EL (cell line): ENCODE measurements at regions not wholly inside any gene's neighbourhood (a gene's known extent, or its start where the extent isn't known, plus 50 kb on each side); places are given as distances from the start of the nearest gene placed in this dataset.
"Not testable (repeated sequence)": the region's sequence is repeated elsewhere in the genome, so short reads cannot be mapped to it uniquely, and the experiment has no call there.

ENCODE experiments used
- DNase-seq: peaks from one replicate; pipeline ENCODE4 v3.0.0-alpha.2; 2016

DNA sequence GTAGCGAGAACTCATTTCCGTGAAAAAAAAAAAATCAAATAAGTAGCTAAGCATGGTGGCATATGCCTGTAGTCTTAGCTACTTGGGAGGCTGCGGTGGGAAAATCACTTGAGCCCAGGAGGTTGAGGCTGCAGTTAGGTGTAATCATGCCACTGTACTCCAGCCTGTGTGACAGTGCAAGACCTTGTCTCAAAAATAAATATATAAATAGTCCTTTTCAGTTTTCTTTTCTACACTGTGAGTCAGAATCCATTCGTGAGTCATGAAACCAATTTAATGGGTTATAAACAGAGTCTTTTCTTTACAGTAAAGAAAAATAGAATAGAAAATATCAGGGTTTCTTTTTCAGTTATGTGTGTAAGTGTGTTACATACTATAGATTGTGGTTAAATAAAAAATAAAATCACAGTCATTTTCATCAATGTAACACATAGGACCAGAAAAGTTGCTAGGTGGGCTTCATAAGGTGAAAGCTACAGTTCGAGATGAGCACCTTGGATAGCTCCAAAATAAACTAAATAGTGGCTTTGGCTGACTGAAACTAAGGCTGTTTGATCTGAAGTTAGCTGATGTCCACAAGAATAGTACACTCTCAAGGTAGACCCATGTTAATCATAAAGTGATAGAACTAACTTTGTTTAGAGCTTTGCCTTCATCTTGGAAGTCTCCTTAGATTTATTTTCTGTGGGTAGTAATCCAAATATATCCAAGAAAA is 781.1 kb downstream of the GATA3 start:
- DNase-seq, result no peak

DNA sequence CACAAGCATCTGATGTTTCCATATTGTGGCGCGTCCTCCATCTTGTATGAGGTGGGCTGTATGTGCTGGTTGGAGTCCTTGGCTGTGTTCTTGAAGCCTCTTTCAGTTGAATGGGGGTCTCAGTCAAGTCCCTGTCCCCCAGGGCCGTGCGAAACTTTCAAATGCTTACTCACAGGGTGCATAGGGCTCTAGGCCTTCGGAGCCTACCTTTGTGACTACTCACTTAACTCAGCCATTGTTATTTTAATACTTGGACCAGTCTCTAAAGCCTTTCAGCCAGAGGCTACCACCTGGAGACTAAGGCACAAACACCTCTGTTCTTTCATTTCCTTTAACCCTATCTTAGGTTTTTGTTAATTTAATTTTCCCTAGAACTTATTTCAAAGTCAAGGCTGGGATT is 785.9 kb downstream of the GATA3 start:
- DNase-seq, result no peak

DNA sequence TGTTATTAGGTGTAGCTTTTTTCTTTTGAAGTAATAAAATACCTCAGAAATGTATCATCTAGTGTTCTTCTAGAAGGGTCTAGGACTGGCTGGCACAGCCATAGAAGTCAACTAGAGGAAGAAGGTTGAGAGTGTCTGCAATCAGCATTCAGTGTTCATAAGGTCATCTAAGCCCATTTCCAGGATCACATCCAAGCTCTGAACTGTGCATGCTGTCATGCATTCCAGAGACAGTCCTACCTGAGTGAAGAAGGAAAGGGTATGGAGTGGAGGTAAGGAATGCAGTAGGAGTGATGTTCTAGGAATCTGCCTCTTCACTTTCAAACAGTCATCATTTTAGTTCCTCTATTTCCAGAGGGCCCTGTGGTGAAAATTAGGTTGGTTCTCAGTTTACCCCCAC is 789.7 kb downstream of the GATA3 start:
- DNase-seq, result no peak

DNA sequence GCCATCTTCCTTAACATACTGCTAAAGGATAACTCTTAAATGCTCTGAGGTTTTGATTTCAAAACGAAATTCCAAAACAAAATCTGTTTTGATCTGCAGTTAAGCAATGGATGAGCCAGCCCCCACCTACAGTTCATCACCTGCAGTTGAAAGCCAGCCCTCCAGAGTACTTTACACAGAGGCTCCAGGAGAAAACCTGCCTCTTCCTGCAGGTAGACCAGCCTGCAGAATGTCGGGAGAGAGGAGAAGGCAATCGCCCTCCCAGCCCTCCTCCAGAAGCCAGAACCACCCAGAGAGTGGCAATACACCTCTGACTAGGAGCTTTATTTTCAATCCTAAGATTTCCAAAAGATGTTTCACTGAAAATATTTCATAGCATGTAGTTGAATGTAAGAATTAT is 798.1 kb downstream of the GATA3 start:
- no peak for DNase-seq

DNA sequence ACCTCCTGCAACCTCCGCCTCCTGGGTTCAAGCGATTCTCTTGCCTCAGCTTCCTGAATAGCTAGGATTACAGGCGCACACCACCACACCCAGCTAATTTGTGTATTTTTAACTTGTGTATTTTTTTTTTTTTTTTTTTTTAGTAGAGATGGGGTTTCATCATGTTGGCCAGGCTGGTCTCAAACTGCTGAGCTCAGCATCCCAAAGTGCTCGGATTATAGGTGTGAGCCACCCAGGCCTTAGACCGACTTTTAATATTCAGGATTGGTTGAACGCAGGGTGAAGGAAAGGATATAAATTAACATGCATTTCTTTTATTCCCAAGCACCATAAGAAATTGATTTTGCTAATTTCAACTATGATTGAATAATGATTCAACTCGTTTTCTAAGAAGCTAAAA is 798.6 kb downstream of the GATA3 start:
- no peak for DNase-seq

DNA sequence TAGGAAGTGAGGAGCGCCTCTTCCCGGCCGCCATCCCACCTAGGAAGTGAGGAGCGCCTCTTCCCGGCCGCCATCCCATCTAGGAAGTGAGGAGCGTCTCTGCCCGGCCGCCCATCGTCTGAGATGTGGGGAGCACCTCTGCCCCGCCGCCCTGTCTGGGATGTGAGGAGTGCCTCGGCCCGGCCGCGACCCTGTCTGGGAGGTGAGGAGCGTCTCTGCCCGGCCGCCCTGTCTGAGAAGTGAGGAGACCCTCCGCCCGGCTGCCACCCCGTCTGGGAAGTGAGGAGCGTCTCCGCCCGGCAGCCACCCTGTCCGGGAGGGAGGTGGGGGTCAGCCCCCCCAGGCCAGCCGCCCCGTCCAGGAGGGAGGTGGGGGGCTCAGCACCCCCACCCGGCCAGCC is 814.4 kb downstream of the GATA3 start:
- DNase-seq, result not testable (repeated sequence)

DNA sequence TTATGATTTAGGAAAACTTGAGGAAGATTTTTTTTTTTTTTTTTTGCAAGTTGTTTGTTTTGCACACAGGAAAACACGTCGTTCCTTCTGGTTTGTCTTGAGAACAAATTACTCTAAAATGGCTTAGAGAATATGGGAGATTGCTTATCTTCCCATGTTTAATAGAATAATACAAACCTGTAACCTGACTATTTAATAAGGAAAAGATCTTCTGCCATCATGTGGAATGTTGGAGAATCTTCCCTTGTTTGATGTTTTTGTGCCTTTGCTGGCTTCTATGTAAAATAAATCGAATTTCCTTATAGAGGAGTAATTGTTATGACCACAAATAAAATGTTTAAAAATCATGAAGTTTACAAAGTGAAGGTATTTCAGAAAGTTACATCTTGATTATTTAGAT is 818.8 kb downstream of the GATA3 start:
- DNase-seq, result no peak

DNA sequence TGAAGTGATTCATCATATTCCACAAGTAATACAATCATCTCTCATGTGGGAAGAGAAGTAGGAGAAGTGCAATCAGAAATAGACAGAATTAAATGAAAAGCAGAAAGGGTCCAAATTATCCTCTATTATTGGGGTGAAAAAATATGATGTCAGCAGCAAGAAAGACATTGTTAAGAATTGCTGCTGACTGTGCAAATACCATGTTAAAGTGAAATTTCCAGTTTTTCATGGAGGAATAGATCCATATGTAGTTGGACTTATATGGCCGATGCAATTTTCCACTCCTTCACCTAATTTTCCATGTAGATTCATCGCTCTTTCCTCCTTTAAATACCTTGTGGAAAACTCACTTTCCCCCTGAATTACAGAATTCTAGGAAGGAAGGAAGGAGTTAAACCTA is 819.8 kb downstream of the GATA3 start:
- no peak for DNase-seq

DNA sequence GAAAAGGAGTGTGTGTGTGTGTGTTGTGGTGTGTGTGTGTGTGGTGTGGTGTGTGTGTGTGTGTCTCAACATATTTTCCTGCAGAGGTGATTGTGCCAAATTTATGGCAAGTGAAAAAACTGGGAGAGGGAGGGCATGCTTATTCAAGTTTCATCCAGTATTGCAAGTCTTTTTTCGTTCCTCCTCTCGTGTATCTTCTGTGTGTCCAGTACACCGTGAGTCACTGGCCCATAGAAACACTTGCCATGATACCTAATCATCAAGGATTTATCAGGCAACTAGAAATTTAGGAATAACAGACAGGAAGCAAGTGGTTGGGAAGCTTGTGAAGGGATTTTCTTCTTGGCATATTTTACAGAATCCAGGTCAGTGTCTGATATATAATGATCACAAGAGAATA is 820.5 kb downstream of the GATA3 start:
- DNase-seq, result no peak

DNA sequence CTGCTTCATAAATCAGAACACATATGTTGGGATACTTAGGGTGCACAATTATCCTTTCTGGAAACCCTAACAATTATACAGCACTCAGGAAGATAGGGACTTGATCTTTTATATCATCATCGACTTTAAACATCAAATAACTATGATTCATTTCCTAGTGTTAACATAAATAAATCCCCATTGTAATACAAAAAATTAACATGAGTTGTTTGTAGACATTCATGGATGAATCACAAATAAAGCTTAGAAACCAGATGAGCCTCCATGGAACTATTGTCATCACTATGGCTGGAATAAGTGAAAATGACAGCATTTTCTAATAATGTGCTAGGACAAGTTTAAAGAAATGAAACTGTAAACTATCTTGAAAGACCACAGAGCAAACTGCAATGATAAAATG is 821.7 kb downstream of the GATA3 start:
- no peak for DNase-seq

DNA sequence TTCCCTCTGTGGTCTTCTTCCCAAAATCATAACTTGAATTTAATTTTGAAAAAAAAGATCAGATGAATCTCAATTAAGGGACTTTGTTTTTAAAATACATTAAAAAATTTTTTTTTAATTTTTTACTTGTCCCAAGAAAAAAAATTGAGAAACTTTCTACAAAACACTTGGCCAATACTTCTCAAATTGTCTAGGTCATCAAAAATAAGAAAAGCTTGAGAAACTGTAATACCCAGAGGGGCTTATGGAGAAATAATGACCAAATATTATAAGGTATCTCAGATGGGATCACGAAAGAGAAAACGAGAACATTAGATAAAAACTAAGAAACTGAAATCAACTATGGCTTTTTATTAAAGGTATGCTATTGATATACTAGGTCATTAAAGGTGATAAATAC is 835.0 kb downstream of the GATA3 start:
- no peak for DNase-seq

DNA sequence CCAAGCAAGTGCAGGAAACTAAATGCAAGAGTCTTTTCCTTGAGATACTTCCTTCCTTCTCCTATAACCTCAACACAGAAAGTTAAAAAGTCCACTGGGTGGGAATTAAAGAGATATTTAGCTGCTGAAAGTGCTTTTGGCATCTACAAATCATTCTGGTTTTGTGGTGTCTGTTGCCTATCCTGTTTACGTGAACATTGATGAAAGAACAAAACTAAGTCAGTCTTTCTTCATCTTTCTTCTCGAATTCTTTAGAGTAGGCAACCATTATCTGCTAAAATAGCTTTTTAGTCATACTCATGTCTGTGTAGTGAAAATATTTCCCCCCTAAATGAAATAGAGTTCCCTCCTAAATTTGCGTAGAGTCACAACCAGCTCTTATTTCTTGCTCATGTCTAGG is 838.6 kb downstream of the GATA3 start:
- no peak for DNase-seq

DNA sequence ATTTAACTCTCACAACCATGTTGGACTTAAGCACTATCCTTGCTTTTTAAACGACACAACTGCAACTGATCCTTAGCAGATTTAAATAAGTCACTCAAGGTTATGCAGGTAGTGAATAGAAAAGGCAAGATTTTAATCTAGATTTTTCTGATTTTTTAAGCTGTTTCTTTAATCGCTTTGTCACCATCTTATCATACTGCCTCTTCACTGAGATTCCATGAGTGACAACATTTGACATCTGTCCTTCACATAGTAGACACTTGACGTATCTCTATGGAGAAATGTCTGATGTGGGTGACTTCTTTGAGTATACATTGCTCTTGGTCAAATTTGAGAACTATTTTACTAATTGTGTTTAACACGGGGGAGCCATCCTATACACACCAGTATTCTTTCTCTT is 839.7 kb downstream of the GATA3 start:
- DNase-seq, result no peak

DNA sequence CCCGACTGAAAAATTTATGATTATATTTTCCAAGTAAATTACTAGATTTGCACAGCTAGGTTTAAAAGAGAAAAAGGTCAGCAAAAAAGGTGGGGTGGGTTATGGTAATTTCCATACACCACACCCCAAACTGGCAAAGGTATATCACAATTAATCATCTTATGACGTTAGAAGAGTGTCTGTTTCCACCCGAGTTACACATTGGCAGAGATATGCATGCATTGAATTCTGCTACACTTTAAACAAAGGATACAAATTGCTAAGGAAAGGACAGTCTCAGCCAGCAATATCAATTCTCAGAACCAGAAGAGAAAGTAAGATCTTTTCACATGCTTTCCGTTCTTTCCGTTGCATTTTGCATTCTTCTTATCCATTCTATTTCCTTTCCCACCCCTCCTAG is 843.3 kb downstream of the GATA3 start:
- DNase-seq, result no peak

DNA sequence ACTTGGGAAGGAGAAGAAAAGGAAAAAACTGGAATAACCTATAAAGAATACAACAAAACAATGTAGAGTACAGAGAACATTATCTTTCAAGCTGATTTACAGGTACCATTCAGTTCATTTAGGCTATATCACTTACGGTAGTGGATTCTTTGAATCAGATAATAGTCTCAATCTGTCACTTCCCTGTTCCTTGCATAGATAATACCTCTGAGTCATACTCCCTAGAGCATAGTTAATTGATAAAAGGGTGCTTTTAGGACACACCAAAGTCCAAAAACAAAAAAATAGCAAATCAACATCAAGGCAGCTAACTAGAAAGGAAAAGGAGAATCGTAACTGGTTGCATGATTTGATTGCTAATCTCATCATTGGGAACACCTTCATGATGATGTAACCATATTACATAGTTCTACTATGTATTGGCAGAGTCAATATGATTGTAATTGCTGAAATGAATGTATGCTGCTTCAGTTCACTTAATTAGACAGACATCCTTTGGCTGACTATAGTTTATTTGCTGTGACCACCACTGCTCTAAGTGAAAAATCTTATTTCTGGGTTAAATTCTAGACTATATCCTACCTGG is 844.4 kb downstream of the GATA3 start:
- no peak for DNase-seq

DNA sequence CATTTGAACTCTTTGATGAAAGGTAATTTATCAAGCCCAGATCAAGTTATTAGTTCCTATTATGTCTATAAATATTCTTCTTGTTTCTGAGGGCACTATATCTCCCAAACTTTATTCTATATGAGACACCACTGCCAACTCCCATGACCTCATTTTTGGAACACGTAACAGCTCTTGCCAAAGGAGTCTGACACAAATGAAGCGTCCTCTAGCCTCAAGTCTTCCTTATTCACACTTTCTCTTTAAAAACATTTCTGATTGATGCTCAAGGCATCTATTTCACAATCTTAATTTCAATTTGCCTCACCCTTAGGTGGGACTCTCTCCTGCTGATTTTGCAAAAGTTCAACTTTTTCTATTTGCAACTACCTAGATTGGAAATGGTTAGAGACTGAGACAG is 848.4 kb downstream of the GATA3 start:
- DNase-seq, result no peak

DNA sequence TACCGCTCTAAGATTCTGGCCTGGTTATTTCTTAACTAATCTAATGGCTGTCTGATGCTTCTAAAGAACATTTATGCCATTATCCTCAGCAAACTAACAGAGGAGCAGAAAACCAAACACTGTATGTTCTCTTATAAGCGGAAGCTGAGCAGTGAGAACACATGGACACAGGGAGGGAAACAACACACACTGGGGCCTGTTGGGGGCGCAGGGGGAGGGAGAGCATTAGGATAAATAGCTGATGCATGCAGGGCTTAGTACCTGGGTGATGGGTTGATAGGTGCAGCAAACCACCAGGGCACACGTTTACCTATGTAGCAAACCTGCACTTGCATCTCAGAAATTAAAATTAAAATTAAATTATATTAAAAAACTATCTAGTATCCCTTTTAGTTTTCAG is 853.5 kb downstream of the GATA3 start:
- no peak for DNase-seq

DNA sequence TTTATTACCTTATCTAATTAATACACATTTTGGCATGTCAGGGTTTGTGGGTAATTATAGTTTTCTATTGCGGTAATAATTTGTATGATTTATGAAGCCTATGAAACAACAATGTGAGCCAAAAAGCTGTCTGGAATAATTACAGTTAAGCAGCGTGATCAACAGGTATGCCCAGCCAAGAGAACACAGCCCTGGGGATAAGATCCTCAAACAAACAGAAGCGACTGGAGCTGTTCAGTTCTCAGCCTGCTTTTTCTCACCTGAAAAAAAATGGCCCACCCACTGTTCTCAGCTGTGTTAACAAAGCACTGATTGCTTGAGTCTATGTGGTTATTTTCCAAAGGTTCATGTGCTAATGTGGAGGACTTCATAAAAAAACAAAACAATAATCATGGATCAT is 855.8 kb downstream of the GATA3 start:
- DNase-seq, result no peak

DNA sequence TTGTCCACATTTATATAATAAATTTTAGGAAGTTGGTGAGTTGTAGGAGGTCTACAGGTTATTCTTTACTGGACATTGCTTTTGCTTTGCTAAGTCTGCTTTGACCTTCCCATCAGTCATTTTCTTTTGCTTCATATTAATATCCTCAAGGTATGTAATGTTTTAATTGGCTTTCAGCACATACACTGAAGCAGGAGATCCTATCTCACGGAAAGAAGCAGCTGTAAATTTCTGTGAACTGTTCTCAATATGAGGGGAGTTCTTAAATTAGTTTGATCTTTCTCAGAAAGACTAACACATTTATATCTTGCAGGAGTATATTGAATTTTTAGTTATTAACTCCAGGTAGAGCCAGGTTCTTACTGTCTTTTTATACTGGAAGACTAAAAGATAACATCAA is 856.5 kb downstream of the GATA3 start:
- DNase-seq, result no peak

DNA sequence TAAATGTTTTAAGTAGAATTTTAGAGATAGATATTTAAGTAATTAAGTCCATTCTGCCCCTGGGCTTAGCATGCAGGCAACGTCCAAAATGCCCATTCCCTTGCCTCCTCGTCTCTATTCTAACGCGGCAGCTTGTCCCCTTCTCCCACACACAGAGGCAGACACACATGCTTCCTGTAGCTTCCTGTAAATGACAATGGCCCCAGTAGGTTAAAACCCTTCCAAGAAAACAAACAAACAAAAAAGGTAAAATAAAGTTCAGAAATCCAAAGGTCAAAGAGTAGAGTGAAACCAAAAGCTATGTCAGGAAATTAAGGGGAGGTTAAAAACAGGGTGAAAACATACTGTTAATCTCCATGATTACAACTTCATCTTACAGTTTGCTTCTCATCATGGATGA is 857.6 kb downstream of the GATA3 start:
- no peak for DNase-seq

DNA sequence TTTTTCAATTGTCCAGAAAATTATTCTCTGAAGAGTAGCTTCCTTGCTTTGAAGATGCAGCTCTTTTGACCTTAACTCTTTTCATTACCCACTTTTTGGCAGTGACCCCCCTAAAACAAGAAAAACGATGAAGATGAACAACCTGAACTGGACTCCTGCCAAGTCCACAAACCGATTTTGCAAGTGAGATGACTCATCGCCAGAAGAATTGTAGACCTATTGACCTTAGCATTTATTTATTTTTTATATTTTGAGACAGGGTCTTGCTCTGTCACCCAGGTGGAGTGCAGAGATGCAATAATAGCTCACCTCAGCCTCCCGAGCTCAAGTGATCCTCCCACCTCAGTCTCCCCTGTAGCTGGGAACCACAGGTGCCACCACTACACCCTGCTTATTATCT is 859.2 kb downstream of the GATA3 start:
- no peak for DNase-seq

DNA sequence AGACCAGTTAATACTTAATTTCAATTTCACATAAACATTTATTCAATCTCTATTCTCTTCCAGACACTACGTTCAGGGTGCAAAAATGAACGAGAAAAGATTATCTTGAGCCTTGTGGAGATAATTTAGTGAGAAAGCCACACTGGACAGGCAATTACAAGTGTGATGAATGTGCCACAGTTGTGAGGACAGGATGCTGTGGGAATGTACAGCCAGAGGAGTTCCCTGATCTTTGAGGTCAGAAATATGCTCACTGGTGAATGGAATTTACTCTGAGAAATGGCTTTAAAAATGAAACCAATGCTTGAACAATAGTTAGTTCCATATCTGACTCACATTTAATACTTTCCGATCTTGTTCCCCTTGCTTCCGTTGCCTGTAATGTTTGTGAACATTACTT is 864.8 kb downstream of the GATA3 start:
- DNase-seq, result no peak

DNA sequence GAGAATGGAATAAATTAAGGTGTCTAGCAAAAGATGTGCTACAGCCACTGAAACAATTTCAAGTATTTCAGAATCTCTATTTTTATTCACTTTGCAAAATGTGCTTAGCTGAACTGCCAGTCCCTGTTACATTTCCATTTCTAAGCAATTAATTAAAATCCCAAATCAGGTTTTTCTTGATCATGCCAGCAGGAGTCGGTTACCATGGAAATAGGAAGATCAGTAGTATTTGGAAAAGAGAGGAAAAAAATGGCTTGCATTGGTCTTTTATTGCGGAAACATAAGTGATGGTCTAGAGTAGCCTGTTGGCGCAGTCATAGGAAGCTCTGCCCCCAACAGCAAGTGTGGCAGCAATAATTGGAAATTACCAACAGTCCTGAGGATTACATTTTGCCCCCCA is 867.1 kb downstream of the GATA3 start:
- no peak for DNase-seq

DNA sequence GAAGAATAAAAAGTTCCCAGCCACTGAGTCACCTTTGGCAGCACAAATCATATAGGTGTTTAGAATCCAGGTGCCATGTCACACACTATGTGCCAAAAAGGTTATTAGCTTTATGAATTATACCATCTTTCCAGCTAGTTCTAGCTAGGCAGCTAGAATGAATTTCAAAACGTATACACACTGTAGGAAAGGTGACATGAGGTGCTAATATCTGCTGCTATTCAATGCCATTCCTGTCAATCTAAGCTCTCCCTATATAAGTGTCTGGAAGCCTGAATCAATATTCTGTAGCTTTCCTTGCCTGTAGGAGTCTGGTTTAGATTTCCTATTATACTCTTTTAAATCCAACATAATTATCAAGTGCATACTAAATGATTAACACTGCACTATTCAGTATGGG is 868.6 kb downstream of the GATA3 start:
- DNase-seq, result no peak

DNA sequence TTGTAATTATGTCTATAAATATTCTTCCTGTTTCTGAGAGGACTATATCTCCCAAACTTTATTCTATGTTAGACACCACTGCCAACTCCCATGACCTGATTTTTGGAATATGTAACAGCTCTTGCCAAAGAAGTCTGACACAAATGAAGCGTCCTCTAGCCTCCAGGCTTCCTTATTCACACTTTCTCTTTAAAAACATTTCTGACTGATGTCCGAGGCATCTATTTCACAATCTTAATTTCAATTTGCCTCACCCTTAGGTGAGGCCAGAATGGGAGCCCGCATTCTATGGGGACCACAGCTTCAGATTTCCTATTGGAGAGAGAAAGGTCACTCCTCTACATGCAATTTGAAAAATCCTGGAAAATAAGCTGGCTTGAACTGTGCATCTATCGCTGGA is 873.2 kb downstream of the GATA3 start:
- DNase-seq, result no peak
